ENCODE measurements at regions not wholly inside any gene's neighbourhood (a gene's known extent, or its start where the extent isn't known, plus 50 kb on each side); places are given as distances from the start of the nearest gene placed in this dataset.

GRCh38 chr9:89687188-89687587 lies 82.4 kb downstream of the GADD45G start:
- no peak for TF ChIP-seq CTCF (IDR thresholded peaks at IDR 0.05)
- no peak for TF ChIP-seq POLR2A (IDR thresholded peaks at IDR 0.05)
- TF ChIP-seq POLR2AphosphoS5 (IDR thresholded peaks at IDR 0.05) = peak; percentile 71
